T-helper 22 cell (primary cell): ENCODE measurements at regions not wholly inside any gene's neighbourhood (a gene's known extent, or its start where the extent isn't known, plus 50 kb on each side); places are given as distances from the start of the nearest gene placed in this dataset.
"Not testable (repeated sequence)": the region's sequence is repeated elsewhere in the genome, so short reads cannot be mapped to it uniquely, and the experiment has no call there.

Experiments
- DNase-seq: peaks from one replicate; pipeline ENCODE4 v3.0.0-alpha.2; 2020; ENCODE audit warnings: low read depth

DNA sequence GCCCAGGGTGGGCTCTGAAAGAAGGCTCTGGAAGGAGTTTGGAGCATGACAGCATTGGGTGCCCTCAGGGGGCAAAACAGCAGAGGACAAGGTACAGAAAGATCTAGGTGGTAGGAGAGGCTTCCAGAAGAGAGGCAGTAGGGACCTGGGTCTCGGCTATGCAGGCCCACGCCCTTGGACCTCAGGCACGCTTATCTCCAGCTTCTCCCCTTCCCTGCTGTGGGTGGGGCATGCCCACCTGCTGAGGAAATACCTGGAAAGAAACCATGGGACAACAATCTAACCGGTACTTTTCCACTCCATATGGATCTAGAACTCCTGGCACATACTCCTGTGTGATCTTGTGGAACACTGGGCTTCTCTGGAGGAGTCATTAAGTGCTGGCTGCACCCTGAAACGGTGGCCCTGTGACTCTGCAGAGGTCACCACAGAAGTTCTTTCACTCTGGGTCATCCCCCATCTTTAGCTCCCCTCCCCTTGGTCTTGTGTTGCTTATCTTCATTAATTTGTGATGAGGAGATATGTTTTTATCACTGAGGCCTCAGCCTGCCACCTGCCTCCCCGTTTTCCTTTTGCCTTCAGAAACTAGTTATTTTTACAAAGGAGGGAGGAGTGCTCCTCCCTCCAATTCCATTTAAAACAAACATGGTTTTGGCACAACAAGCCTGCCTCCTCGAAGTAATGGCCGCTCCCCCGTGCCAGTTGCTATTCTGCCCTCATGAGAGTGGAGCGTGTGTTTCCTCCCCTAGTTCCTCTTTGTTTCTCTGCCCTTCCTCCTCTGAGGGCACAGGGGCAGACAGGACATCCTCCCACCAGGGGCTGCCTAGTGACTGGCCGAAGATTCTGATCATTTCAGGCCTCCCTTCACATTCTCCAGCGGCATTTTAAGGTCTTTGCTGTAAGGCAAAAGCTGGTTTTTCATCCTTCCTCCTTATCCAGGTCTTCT, 78.0 kb upstream of the ATP5PO start:
- no peak for DNase-seq

DNA sequence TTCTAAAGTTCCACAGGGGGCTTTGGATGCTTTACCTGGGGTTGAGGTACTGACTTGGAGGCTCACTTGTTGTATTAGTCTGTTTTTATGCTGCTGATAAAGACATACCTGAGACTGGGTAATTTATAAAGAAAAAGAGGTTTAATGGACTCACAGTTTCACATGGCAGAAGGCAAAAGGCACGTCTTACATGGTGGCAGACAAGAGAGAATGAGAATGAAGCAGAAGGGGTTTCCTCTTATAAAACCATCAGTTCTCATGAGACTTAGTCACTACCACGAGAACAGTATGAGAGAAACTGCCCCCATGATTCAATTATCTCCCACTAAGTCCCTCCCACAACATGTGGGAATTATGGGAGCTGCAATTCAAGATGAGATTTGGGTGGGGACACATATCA, 76.8 kb upstream of the ATP5PO start:
- DNase-seq: not testable (repeated sequence)

GRCh38 chr21:33991133-33991532, 75.5 kb upstream of the ATP5PO start:
- DNase-seq: no peak

GRCh38 chr21:33989440-33989839, 73.8 kb upstream of the ATP5PO start:
- no peak for DNase-seq

- no peak for DNase-seq
Measured at GRCh38 chr21:33988237-33989017, 72.8 kb upstream of the ATP5PO start.

GRCh38 chr21:33987461-33987860, 71.9 kb upstream of the ATP5PO start:
- DNase-seq: no peak

- DNase-seq: no peak
Measured at GRCh38 chr21:33985117-33986050, 69.8 kb upstream of the ATP5PO start.

- no peak for DNase-seq
Measured at GRCh38 chr21:33984021-33984481, 68.4 kb upstream of the ATP5PO start.

GRCh38 chr21:33981391-33982101, 65.9 kb upstream of the ATP5PO start:
- no peak for DNase-seq

- DNase-seq: no peak
Measured at GRCh38 chr21:33980276-33980916, 64.8 kb upstream of the ATP5PO start.

GRCh38 chr21:33978585-33978984, 63.0 kb upstream of the ATP5PO start:
- DNase-seq: no peak

GRCh38 chr21:33977721-33978369, 62.2 kb upstream of the ATP5PO start:
- DNase-seq: no peak

GRCh38 chr21:33977017-33977720, 61.6 kb upstream of the ATP5PO start:
- DNase-seq: no peak

- DNase-seq: peak; percentile 40
Measured at GRCh38 chr21:33976082-33977016, 60.7 kb upstream of the ATP5PO start.

DNA sequence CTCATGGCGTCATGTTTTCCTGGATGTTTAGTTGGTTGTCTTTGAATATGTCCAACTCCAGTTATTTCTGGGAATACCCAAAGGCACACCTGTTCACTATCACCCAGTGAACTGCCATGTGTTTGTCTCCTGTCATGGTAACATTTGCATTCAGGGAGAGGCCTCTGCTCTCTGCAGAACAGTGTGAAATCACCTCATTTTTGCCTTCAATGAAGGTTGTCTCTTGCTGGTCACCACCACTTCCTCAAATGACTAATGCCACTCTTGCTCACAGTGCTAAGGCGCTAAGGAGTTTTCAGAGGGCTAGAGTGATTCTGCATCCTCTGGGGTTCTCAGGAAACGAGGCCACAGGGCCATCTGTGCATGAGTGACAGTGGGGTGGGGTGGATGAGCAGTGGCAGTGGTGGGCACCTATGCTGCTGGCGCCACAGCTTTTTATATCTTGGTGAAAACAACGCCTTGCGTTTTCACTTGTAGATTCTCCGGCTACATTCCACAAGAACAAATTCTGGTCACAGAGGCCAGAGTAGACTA, 60.0 kb upstream of the ATP5PO start:
- DNase-seq: peak; percentile 29

- DNase-seq: no peak
Measured at GRCh38 chr21:33974513-33975468, 59.2 kb upstream of the ATP5PO start.

GRCh38 chr21:33973268-33973667, 57.7 kb upstream of the ATP5PO start:
- DNase-seq: no peak
